NCI-H526 (cell line): ENCODE measurements at regions not wholly inside any gene's neighbourhood (a gene's known extent, or its start where the extent isn't known, plus 50 kb on each side); places are given as distances from the start of the nearest gene placed in this dataset.
"Not testable (repeated sequence)": the region's sequence is repeated elsewhere in the genome, so short reads cannot be mapped to it uniquely, and the experiment has no call there.

Experiments
- DNase-seq, 2 experiments: peaks; one replicate each; lab custom pipeline; 2025; lab: John Stamatoyannopoulos, UW

DNA sequence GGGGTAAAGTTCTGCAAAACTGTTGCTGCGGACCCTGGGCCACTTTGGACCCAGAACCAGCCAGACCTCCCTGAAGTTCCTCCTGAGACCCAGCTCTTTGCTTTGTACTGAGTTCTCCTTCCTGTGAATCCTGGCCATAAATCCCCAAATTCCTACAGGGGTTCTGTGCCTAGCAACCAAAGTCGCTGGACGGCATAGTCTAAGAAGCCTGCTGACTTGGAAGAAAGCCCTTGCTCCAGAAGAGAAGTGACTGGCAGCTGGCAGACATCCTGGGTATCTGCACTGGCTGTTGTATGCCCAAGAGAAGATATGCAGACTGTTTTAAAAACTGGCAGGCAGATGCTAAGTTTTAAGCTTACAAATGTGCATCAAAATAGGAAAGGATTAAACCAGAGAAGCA is 99.9 kb upstream of the SLC24A4 start:
- no peak for DNase-seq

DNA sequence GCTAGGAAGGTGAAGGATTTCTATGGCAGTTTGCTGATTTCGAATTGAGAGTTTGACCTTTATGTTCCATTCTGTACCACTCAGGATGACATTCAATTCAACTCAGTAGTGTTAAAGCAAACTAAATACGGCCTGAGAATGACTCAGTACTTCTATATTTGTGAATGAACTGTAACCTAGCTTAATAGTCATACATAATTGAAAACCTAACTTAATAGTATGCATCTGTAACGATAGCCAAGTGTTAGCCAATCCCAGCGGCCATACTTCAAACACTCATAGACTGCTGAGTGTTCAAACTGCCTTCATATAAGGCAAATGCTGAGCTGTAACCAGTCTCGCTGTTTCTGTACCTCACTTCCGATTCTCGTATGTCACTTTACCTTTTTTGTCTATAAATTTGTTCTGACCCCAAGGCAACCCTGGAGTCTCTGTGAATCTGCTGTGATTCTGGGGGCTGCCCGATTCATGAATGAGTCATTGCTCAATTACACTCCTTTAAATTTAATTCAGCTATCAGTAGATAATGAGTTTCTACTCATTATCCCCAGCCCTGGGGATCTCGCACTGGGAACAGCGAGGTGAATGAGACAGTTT is 98.5 kb upstream of the SLC24A4 start:
- DNase-seq, result no peak

DNA sequence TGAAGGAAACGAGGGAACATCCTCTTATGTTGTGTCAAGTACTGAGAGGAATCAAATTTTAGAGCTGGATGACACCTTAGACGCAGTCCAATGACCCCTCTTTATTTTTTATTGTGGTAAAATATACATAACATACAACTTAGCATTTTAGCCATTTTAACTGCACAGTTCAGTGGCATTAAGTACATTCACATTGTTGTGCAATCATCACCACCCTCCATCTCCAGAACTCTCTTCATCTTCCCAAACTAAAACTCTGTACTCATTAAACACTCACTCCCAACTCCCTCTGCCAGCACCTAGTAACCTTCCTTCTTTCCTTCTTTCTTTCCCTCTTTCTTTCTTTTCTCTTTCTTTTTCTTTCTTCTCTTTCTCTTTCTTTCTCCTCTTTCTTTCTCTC is 97.2 kb upstream of the SLC24A4 start:
- no peak for DNase-seq

DNA sequence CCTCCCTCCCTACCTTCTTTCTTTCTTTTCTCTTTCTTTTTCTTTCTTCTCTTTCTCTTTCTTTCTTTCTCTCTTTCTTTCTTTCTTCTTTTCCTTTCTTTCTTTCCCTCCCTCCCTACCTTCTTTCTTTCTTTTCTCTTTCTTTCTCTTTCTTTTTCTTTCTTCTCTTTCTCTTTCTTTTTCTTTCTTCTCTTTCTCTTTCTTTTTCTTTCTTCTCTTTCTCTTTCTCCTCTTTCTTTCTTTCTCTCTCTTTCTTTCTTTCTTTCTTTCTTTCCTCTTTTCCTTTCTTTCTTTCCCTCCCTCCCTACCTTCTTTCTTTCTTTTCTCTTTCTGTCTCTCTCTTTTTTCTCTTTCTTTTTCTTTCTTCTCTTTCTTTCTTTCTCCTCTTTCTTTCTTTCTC is 96.8 kb upstream of the SLC24A4 start:
- DNase-seq, result not testable (repeated sequence)

DNA sequence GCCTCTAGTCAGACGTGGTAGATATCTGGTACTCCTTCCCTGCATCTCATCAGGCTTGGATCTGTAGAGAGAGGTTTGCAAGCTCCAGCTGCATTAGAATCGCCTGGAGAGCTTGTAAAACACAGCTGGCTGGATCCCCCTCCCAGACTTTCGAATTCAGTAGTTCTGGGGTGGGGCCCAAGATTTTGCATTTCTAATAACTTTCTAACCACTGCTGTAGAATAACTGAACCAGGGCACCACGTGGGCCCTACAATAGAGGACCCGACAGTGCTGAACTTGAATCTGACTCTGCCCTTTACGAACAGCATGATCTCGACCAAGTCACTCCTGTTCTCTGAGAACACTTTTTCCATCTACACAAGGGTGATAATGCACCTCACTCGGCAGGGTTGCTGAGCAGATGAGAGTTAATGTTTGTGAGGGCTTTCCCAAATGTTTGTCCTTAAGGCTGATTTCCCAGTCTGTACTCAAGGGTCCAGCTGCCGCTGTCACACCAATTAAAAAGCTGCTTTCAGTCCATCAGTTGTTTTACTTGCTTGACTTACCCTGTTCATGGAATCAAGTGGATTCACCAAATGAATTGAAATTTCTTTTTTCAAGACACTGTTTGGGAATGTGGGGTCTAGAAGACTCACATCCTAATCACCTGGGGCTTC is 86.6 kb upstream of the SLC24A4 start:
- no peak for DNase-seq

DNA sequence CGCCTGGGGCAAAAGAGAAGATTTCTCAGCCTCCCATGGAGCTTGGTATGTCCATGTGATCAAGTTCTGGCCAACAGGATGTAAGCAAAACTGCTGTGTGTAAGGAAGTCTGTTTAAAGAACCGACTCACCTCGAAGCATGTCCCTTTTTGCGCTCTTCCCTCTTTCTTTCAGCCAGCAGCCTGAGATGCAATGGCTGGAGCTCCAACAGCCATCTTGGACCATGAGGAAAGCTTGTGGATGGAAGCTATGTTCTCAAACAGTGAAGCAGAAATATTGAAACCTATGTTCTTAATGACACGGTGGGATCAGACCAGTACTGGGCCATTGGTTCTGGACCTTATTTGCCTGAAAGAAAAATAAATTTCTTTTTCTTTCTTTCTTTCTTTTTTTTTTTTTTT is 82.3 kb upstream of the SLC24A4 start:
- DNase-seq, result no peak

DNA sequence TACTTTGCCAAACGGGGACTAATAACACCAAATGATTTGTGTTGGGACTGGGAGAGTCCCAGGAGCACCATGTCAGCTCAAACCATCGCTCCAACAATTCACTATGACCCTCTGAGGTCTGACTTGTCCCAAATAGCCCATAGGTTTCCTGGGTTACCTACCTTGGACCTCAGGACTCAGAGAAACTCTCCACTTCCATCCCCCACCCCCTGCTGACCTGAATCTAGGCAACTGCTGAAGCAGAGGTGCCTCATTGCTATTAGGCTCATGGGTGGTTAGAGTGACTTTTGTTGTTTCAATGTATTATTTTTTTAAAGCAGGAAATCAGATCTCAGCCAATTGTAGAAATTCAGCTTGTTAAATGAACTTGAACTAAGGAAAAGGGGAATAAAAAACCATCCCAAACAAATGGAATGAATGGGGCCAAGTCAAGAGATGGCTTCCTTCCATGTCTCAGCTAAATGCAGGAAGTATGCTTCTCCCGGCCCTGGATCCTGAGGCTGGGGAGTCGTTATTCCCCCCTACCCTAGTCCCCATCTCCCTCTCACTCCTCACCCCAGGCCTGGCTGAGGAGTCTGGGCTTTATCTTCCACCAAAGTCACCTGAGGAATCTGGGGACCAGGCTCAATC is 80.9 kb upstream of the SLC24A4 start:
- no peak for DNase-seq

DNA sequence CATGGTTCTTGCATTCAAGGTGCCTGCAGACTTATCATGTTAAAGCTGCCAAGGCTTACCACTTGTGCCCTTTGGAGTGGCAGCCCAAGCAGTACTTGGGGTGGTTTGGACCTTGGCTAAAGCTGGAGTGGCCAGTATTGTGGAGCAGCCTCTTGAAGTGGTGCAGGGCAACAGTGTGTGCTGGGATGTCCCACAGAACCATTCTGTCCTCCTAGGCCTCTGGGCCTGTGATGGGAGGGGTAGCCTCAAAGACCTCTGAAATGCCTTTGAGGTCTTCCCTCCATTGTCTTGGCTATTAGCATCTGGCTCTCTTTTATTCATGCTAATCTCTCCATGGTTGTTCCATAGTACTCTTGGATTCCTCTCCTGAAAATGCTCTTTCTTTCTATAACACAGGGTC is 78.2 kb upstream of the SLC24A4 start:
- no peak for DNase-seq

DNA sequence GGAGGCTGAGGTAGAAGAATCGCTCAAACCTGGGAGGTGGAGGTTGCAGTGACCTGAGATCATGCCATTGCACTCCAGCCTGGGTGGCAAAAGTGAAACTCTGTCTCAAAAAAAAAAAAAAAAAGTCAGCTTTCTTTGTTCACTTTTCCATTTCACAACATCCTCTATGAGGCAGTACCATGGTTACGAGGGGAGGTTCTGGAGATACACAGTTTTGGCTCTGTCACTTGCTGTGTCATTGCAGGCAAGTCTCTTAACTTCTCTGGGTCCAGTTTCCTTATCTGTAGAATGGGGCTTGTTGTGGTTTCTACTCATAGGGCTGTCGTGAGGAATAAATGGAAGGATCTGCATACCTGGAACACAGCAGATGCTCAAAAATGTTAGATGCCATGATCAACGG is 75.6 kb upstream of the SLC24A4 start:
- no peak for DNase-seq

DNA sequence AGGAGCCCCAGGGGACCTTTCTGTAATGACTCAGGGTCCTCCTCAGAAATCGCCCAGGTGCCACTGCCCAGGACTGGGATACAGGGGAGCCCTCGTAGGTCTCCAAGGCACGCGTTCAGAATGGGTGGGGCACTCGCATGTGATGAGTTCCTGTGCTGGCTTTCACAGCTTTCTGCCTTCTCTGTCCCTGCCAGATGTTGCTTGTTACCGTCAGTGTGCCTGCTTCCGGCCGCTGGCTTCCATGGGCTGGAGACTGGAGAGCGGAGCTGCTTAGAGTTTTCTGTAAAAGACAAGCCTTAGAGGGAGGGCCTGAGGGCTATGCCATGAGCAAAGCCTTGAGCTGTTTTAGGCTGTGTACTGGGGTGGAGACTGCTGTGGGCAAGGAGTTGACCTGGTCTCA is 75.0 kb upstream of the SLC24A4 start:
- no peak for DNase-seq

DNA sequence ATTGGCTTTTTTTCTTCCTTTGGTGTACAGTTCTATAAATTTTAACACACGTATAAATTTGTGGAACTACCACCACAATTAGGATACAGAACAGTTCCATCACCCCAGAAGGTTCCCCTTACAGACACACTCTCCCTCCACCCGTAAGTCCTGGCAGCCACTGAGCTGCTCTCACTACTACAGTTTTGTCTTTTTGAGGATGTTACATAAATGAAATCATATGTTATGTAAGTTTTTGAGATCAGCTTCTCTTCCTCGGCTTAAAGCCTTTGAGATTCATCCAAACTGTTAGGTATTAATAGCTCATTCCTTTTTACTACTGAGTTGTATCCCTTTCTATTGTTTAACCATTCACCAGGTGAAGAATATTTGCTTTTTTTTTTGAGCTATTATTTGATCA is 74.3 kb upstream of the SLC24A4 start:
- no peak for DNase-seq

DNA sequence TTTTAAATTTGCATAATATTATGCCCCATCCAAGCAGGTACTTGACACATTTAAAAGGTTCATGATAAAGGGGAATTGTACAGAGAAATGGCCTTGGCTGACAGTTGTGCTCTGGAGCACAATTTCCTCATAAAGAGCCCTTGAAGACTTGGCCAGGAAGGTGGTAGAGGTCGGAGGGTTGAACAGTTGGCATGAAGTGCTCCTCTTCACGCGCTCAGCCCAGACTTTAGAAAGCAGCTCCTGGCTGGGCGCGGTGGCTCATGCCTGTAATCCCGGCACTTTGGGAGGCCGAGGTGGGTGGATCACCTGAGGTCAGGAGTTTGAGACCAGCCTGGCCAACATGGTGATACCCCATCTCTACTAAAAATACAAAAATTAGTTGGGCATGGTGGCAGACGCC is 72.6 kb upstream of the SLC24A4 start:
- not testable (repeated sequence) for DNase-seq

DNA sequence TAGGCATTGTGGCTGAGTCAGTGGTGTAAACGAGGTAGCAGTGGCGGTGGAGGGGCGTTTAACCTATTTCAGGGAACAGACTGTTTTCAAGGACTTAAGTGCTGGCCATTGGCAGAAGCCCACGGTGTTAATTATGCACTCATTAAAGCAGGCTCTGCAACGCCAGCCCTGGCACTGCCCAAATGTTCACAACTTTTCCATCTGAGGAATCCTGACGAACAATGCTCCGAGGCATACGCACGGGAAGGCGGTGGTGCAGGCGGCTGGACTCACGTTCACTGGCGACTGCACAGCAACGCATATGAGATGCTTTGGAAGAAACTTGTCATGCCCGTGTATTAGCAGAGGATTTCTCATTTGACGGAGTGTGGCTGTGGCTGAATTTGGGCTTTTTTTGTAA is 70.6 kb upstream of the SLC24A4 start:
- DNase-seq, result peak in 1 of 2 experiments; percentile 6

DNA sequence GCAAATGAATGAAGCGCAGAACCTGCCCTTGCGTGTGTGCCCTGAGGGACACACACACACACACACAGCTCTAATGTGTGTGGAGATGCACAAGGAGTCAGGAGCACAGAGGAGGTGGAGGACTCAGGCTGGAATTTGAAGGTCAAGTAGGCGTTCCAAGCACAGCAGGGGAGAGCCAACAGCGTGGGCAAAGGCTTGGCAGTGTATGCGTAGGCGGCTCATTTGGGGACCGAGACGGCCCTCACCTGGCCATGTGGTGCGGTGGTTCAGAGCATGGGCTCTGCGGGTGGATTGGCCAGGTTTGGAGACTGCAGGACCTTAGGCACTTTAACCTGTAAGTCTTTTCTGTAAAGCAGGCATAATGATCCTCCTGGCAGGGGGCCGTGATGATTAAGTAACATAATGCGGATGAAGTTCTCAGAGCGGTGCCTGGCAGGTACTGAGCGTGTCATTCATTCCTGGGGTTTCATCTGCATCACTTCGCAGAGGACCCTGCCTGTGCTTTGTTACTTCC is 69.5 kb upstream of the SLC24A4 start:
- DNase-seq, result peak; percentile 8 to 71

DNA sequence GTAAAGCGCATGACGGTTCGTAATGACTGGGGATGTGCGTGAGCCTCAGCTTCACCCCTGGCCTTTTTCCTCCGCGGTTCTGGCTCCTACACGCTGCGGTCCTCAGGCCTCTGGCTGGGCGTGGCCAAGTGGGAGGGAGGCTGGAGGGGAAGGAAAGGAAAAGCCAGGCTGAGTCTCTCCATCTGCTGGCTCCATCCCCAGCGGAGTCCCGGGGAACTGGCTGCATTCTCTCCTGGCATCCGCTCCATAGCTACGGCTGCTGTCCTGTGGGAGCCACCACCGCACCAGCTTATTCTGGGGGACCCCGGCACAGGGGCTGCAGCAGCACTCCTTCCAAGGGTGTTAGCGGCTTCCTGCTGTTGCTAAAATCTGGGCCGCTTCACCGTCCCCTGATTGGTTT is 68.2 kb upstream of the SLC24A4 start:
- DNase-seq, result no peak

DNA sequence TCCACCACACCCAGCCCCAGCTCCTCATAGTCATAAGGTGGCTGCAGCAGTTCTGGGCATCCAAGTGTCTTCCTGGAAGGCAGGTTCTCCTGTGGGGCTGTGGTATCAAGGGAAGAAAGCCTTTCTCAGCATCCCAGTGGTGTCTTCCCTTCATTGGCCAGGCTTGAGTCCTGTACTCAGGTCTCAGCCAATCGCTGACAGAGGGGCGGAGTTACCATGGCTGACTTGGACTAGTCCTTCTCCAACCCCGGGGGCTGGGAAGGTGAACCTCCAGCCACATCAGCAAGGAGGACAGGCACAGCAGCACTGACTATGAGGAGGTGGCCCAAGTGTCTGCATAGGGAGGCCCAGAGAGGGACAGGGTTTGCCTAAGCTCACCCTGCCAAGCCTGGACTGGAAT is 64.0 kb upstream of the SLC24A4 start:
- no peak for DNase-seq

DNA sequence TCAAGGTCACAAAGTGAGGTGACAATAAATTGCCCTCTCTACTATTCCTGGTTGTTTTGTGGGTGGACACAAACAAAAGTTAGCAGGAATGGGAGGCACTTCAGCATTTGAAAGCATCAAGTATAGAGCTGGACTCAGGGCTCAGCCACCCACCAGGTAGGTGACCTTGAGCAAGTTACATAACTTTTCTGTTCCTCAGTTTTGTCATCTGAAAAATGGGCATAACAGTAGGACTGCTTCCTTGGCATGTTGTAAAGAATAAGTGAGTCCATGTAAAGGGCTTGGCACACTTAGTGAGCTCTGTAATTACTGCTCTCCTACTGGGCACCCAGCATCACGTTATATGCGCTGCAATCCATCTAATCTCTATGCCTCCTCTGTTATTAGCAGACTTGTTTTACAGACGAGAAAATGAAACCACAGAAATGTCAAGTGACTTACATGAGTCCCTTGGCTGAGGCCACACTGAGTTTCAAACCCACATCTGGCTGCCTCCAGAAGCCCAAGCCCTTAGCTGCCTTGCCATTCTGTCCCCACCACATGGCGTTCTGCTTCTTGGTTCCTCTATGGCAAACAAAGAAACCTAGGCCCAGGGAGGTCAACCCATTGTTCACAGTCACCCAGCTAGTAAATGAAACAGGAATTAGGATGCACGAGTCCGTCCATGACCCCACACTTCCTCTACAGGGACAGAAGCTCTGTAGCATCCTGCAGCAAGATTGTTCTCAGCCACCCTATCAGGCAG is 63.2 kb upstream of the SLC24A4 start:
- no peak for DNase-seq

DNA sequence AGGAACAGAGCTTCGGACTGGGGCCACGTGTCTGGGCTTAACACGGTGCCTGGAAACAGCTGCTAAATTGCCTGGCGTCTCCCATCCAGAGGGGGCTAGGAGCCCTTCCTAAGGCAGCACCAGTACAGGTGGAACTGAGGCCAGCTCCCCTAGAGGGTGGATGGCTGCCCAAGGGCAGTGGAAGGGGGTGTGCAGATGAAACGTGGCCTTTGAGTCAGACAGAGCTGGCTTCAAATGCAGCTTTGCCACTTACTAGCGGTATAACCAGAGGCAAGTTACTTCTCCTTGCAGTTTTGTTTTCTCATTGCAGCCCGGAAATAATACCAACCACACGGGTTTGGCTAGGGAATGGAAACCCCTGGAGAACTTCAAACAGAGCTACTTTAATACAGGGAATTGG is 59.3 kb upstream of the SLC24A4 start:
- no peak for DNase-seq

DNA sequence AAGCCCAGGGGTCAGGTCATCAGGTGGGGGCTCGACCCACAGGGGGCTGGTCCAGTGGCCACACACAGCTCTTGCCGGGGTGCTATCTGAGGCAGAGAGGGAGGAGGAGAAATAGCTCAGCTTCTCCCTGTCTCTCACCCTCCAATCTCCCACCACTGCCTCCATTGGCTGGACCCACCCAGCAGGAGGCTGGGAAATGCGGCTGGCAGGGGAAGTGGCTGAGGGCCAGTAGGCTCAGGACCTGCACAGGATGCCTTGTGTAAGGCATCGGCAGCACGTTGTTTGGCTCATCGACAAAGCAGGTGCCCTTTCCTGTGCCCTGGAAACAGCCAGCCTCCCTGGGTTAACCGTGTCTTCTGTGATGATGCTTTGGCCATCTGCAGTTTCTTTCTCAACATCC is 58.8 kb upstream of the SLC24A4 start:
- no peak for DNase-seq

DNA sequence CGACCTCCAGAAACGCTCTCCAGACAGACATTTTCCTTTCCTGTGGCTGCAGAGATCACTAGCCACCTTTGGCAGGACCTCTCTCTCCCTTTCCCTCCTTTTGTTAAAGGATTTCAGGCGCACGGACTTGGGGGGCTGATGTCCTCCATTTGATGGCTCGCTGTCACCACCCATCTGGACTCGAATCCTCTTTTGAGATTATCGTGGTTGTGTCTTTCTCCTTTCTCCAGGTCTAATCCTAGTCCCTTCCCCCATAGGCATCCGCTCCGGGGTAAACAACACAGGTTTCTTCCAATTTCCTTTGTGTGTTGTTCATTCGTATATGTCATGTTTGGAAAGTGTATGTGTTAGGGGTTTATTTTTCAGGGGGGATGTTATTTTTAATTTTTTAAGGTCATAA is 56.7 kb upstream of the SLC24A4 start:
- DNase-seq, result no peak
